ENCODE measurements at regions not wholly inside any gene's neighbourhood (a gene's known extent, or its start where the extent isn't known, plus 50 kb on each side); places are given as distances from the start of the nearest gene placed in this dataset.

DNA sequence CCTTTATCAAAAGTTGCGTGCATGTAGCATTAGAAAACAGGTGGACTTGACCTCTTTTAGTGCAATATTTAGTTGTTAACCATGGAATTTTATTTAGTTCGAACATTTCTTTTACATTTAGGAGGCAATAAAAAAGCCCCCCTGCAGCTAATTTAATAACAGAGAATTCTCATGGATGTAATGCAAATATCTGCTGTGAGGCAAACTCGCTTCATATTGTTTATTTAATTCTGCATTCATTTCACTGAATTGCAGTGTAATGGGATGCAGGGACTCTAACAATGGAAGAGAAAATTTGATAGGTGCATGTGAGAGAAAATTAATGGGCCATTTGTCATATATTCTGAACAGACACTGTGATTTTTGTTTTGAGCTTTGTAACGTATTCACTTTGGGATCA, 205.1 kb upstream of the CHD1 start:
- DNase-seq (ENCODE audit: low read depth, low spot score) (no peak), ATAC-seq (no peak)
- H3K27ac ChIP-seq (ENCODE audit: low read depth, low read length), result no peak overlapping the region
- H3K9ac ChIP-seq (ENCODE audit: low read length), result no peak overlapping the region
- no peaks in the 10 kb centered on the region for H3K9me2 ChIP-seq (ENCODE audit: insufficient read depth)
- no TSS peak for BruUV-seq (replicated peaks)
- no peaks in the 10 kb centered on the region for H3K79me2 ChIP-seq (ENCODE audit: insufficient read depth, low read length)
- CTCF ChIA-PET, result no interaction called here
- H4K20me1 ChIP-seq (ENCODE audit: insufficient read depth), result no peaks in the 10 kb centered on the region
- RAD21 ChIA-PET (ENCODE audit: low non-redundant PET in 1 of 2, low total read pairs in 2 of 2, uncharacterized antibody in 2 of 2, unreplicated experiment in 2 of 2), result no interaction called here
- no peak overlapping the region for H3K4me2 ChIP-seq (ENCODE audit: low read length)
- H3K4me1 ChIP-seq (ENCODE audit: control insufficient read depth in 1 of 2, insufficient read depth in 2 of 2, low read length in 2 of 2), result no peaks in the 10 kb centered on the region
- no peaks in the 10 kb centered on the region for H3K36me3 ChIP-seq (ENCODE audit: control insufficient read depth in 1 of 2, insufficient read depth in 2 of 2, low read length in 2 of 2)
- POLR2A ChIA-PET, result no interaction called here
- intact Hi-C loops (cut with micrococcal nuclease), result no loop called here
- TF ChIP-seq, protein P1, sequence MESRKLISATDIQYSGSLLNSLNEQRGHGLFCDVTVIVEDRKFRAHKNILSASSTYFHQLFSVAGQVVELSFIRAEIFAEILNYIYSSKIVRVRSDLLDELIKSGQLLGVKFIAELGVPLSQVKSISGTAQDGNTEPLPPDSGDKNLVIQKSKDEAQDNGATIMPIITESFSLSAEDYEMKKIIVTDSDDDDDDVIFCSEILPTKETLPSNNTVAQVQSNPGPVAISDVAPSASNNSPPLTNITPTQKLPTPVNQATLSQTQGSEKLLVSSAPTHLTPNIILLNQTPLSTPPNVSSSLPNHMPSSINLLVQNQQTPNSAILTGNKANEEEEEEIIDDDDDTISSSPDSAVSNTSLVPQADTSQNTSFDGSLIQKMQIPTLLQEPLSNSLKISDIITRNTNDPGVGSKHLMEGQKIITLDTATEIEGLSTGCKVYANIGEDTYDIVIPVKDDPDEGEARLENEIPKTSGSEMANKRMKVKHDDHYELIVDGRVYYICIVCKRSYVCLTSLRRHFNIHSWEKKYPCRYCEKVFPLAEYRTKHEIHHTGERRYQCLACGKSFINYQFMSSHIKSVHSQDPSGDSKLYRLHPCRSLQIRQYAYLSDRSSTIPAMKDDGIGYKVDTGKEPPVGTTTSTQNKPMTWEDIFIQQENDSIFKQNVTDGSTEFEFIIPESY (IDR thresholded peaks at IDR 0.05; ENCODE audit: extremely low read depth, insufficient replicate concordance, low read length), result no peak
- TF ChIP-seq JUND (IDR thresholded peaks at IDR 0.05), result no peak
- no peak overlapping the region for H3K4me3 ChIP-seq (replicated peaks in 1 of 2; ENCODE audit: low read depth in 1 of 2, low read length in 2 of 2)
- H2AFZ ChIP-seq (ENCODE audit: low read depth, low read length, poor library complexity, severe bottlenecking), result no peak overlapping the region
- no peaks in the 10 kb centered on the region for H3K27me3 ChIP-seq (ENCODE audit: insufficient read depth, low read length)
- no peaks in the 10 kb centered on the region for H3K9me3 ChIP-seq (ENCODE audit: control insufficient read depth in 1 of 2, insufficient read depth in 1 of 2, low read depth in 1 of 2, low read length in 2 of 2)

DNA sequence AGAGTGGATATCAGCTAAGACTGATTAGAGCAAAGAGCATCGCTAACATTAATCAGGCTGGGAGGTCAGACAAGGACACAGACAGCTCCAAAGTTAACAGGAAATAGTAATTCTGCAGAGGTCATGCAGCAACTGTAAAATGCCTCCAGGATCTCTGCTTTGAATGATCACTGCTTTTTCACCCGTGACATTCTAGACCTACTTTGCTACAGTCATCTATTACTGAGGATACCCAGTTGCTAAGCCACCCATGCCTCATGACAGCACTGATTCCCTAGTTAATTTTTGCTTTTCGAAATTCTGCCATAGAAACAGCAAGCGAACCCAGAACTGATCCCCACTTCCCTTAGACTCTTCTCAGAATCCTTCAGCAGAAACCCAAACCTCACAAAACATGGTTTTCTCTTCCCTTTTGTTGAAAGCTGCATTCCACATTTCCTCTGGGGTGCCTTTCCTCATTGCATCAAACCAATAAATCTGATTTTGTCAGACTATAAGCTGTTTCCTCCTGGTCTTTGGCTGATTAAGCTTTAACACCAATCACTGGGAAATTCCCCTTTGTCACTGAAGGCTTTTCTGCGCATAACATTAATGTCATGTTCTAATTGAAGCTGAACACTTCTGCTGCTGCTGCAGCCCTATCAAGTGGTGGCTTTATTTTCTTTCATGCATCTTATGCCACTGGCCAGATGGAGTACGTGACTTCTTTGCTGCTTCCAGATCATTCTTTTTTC, 201.1 kb upstream of the CHD1 start:
- H4K20me1 ChIP-seq (ENCODE audit: insufficient read depth), result no peaks in the 10 kb centered on the region

More for the DNA sequence above, 201.1 kb upstream of the CHD1 start:
- Histone ChIP-seq H3K27me3 (ENCODE audit: insufficient read depth, low read length) (no peaks in the 10 kb centered on the region), H2AFZ (ENCODE audit: low read depth, low read length, poor library complexity, severe bottlenecking) (no peak overlapping the region), H3K79me2 (ENCODE audit: insufficient read depth, low read length) (no peaks in the 10 kb centered on the region), H3K9me2 (ENCODE audit: insufficient read depth) (no peaks in the 10 kb centered on the region), H3K4me2 (ENCODE audit: low read length) (no peak overlapping the region), H3K9ac (ENCODE audit: low read length) (no peak overlapping the region), H3K4me1 (ENCODE audit: control insufficient read depth in 1 of 2, insufficient read depth in 2 of 2, low read length in 2 of 2) (no peaks in the 10 kb centered on the region), H3K9me3 (ENCODE audit: control insufficient read depth in 1 of 2, insufficient read depth in 1 of 2, low read depth in 1 of 2, low read length in 2 of 2) (no peaks in the 10 kb centered on the region), H3K4me3 (replicated peaks in 1 of 2; ENCODE audit: low read depth in 1 of 2, low read length in 2 of 2) (no peak overlapping the region), H3K27ac (ENCODE audit: low read depth, low read length) (no peak overlapping the region), H3K36me3 (ENCODE audit: control insufficient read depth in 1 of 2, insufficient read depth in 2 of 2, low read length in 2 of 2) (no peaks in the 10 kb centered on the region)
- POLR2A ChIA-PET, result no interaction called here
- DNase-seq (ENCODE audit: low read depth, low spot score) (no peak), ATAC-seq (no peak)
- intact Hi-C loops (cut with micrococcal nuclease), result no loop called here
- CTCF ChIA-PET, result no interaction called here
- RAD21 ChIA-PET (ENCODE audit: low non-redundant PET in 1 of 2, low total read pairs in 2 of 2, uncharacterized antibody in 2 of 2, unreplicated experiment in 2 of 2), result no interaction called here
- no TSS peak for BruUV-seq (replicated peaks)
- TF ChIP-seq ZFX (IDR thresholded peaks at IDR 0.05) (no peak), EGR1 (IDR thresholded peaks at IDR 0.05; ENCODE audit: low read depth) (no peak), JUND (IDR thresholded peaks at IDR 0.05) (no peak), SIN3A (IDR thresholded peaks at IDR 0.05; ENCODE audit: low read depth) (no peak), ELF1 (IDR thresholded peaks at IDR 0.05; ENCODE audit: borderline replicate concordance, low read depth) (no peak), POLR2A (IDR thresholded peaks at IDR 0.05; ENCODE audit: borderline replicate concordance, extremely low read depth, insufficient read depth, insufficient read length) (no peak), CEBPB (IDR thresholded peaks at IDR 0.05; ENCODE audit: low read depth) (no peak), EZH2phosphoT487 (IDR thresholded peaks at IDR 0.05; ENCODE audit: borderline replicate concordance) (no peak)
